Spleen (tissue), 7 donors: ENCODE measurements at regions not wholly inside any gene's neighbourhood (a gene's known extent, or its start where the extent isn't known, plus 50 kb on each side); places are given as distances from the start of the nearest gene placed in this dataset.

Experiments
- POLR2A ChIP-seq, 3 donors: fragments of 450-650 bp; IDR thresholded peaks; one replicate each; pipeline ENCODE4 v1.5.1; 2017; ENCODE audit warnings: antibody characterized with exemption in 3 of 3, mild to moderate bottlenecking in 1 of 3
- TF ChIP-seq, protein P1 (sequence below), 11 experiments: fragments of 200-600 bp in 7 of 11; fragments of 450-650 bp in 4 of 11; sonication (generic) in 4 of 11; IDR thresholded peaks in 8 of 11; conservative IDR thresholded peaks in 3 of 11; 1 replicate in 7 of 11; 2 replicates in 4 of 11; pipeline versions ENCODE4 v1.4.0 to v1.8.0; 2016 to 2021; ENCODE audit warnings: antibody characterized with exemption in 11 of 11, inconsistent platforms in 4 of 11, mild to moderate bottlenecking in 1 of 11
- donor health status: DM: no; HTN: no; CAD: no; lungs with moderate emphysema.
- donor health status: DM: no; HTN: no; CAD: no.
- donor health status: DM: no; HTN: no; CAD: no.

DNA sequence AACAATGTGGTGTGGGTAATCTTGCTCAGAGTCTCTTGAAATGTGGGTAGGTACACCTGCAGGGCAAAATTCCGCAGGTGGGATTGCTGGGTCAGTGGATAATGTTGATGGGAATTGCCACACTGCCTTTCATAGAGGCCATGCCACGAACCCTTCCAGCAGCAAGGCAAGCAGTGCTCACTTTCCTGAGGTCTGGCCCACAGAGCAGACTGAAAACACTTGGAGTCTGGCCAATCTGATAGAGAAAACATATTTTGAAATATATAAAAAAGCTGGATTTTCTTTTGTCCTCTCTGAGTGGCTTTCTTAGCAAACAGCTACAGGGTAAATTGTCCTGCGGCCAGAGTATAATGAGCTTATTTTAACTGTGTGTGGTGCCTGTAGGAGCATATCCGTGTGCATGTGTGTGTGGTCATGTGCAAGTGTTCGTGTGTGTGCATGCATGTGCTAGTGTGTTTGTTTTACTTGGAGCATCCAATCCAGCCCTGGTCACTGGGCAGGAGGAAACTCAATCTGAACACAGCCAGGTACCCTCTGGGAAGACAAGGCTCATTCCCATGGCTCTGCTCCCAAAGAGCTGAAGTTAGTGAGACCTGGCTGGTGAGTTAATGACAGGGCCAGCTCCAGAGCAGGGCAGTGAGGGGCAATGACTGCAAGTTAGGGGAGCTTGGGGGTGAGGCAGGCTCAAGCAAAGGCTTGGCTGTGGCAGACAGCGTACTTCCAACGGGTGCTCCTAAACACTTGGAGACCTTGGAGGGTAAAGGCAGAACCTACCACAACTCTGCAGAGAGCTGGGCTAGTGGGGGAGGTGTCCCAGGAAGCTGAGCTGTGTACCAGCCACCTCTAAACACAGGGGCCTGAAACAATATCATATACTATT lies 91.3 kb downstream of the PLXNA1 start:
- TF ChIP-seq, protein P1, sequence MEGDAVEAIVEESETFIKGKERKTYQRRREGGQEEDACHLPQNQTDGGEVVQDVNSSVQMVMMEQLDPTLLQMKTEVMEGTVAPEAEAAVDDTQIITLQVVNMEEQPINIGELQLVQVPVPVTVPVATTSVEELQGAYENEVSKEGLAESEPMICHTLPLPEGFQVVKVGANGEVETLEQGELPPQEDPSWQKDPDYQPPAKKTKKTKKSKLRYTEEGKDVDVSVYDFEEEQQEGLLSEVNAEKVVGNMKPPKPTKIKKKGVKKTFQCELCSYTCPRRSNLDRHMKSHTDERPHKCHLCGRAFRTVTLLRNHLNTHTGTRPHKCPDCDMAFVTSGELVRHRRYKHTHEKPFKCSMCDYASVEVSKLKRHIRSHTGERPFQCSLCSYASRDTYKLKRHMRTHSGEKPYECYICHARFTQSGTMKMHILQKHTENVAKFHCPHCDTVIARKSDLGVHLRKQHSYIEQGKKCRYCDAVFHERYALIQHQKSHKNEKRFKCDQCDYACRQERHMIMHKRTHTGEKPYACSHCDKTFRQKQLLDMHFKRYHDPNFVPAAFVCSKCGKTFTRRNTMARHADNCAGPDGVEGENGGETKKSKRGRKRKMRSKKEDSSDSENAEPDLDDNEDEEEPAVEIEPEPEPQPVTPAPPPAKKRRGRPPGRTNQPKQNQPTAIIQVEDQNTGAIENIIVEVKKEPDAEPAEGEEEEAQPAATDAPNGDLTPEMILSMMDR (IDR thresholded peaks at IDR 0.05 in 8 of 11, conservative IDR thresholded peaks at IDR 0.05 in 3 of 11): no peak
- TF ChIP-seq POLR2A (IDR thresholded peaks at IDR 0.05): no peak
